K562 (cell line): ENCODE measurements at regions not wholly inside any gene's neighbourhood (a gene's known extent, or its start where the extent isn't known, plus 50 kb on each side); places are given as distances from the start of the nearest gene placed in this dataset.

ENCODE experiments used
- GTF3C2 ChIP-seq: IDR thresholded peaks from 3 replicates; pipeline ENCODE4 v1.6.1; 2011; ENCODE audit warnings: borderline replicate concordance, mild to moderate bottlenecking, moderate library complexity; ENCODE audit not compliant: insufficient read length; ENCODE audit errors: extremely low read depth
- HNRNPK ChIP-seq: fragments of 200-400 bp; formaldehyde crosslinking; IDR thresholded peaks from one replicate; pipeline ENCODE4 v1.6.1; 2018; ENCODE audit warnings: mild to moderate bottlenecking, low read depth, low read length; ENCODE audit not compliant: poor library complexity, severe bottlenecking
- ID3 ChIP-seq, 2 experiments: fragments of 250-450 bp in 1 of 2; fragments of 450-650 bp in 1 of 2; sonication (Bioruptor Pico) in 1 of 2; IDR thresholded peaks; 2 replicates each; pipeline versions ENCODE4 v1.6.1 to v1.8.0; 2016 to 2021; ENCODE audit warnings: mild to moderate bottlenecking in 2 of 2, moderate library complexity in 2 of 2, missing compliant biosample characterization in 1 of 2, missing genetic modification characterization in 1 of 2
- MYNN ChIP-seq, 2 experiments: sonication (generic); formaldehyde crosslinking in 1 of 2; IDR thresholded peaks; 2 replicates each; pipeline versions ENCODE4 v1.5.0 to v1.6.1; 2016 to 2020; ENCODE audit warnings: antibody characterized with exemption in 1 of 2, missing genetic modification reagents in 1 of 2
- NFRKB ChIP-seq: fragments of 450-650 bp; IDR thresholded peaks from 2 replicates; pipeline ENCODE4 v1.6.1; 2016; ENCODE audit warnings: low read depth
- RBM14 ChIP-seq: fragments of 200-400 bp; formaldehyde crosslinking; IDR thresholded peaks from 2 replicates; pipeline ENCODE4 v1.6.1; 2018; ENCODE audit warnings: low read depth, mild to moderate bottlenecking, low read length, moderate library complexity, borderline replicate concordance; ENCODE audit not compliant: insufficient read depth
- SAFB ChIP-seq: fragments of 200-400 bp; formaldehyde crosslinking; IDR thresholded peaks from 2 replicates; pipeline ENCODE4 v1.6.1; 2017; ENCODE audit warnings: low read depth, low read length, borderline replicate concordance
- SAP30 ChIP-seq: fragments of 200-600 bp; sonication (generic); IDR thresholded peaks from 2 replicates; pipeline ENCODE4 v1.6.1; 2012; ENCODE audit warnings: borderline replicate concordance, low read depth, mild to moderate bottlenecking, moderate library complexity, low read length, control low read depth, inconsistent platforms; ENCODE audit not compliant: insufficient read depth, poor library complexity, severe bottlenecking
- SIN3A ChIP-seq, 2 experiments: fragments of 150-350 bp in 1 of 2; IDR thresholded peaks; 2 replicates each; pipeline ENCODE4 v1.6.1; 2011 to 2016; ENCODE audit warnings: borderline replicate concordance in 2 of 2, low read depth in 2 of 2, low read length in 2 of 2, mild to moderate bottlenecking in 2 of 2, moderate library complexity in 2 of 2; ENCODE audit not compliant: control insufficient read depth in 1 of 2
- SMARCB1 ChIP-seq: IDR thresholded peaks from 2 replicates; pipeline ENCODE4 v1.6.1; 2011; ENCODE audit warnings: improper control_type of control experiment, low read depth; ENCODE audit not compliant: insufficient read length
- ZBTB40 ChIP-seq, 2 experiments: fragments of 450-650 bp in 1 of 2; sonication (generic) in 1 of 2; formaldehyde crosslinking in 1 of 2; IDR thresholded peaks; 2 replicates each; pipeline versions ENCODE4 v1.7.1 to v1.9.0; 2016 to 2022; ENCODE audit warnings: inconsistent platforms in 1 of 2, mild to moderate bottlenecking in 1 of 2, missing genetic modification reagents in 1 of 2
- ZNF174 ChIP-seq: fragments of 250-450 bp; sonication (Bioruptor Pico); IDR thresholded peaks from 2 replicates; pipeline ENCODE4 v1.4.0; 2020; ENCODE audit warnings: mild to moderate bottlenecking

- no peak for TF ChIP-seq SAP30
- no peak for TF ChIP-seq RBM14
- TF ChIP-seq GTF3C2, result no peak
- no peak for TF ChIP-seq HNRNPK
- TF ChIP-seq SAFB, result no peak
- TF ChIP-seq ZNF174 (CRISPR knock-in tag), result no peak
- TF ChIP-seq ZBTB40 (IDR thresholded peaks at IDR 0.05), result no peak
- TF ChIP-seq ZBTB40 (CRISPR knock-in tag; IDR thresholded peaks at IDR 0.05), result no peak
- no peak for TF ChIP-seq ID3 (CRISPR knock-in tag; IDR thresholded peaks at IDR 0.05)
- TF ChIP-seq ID3 (tag; IDR thresholded peaks at IDR 0.05), result peak; percentile 92
- no peak for TF ChIP-seq SIN3A (IDR thresholded peaks at IDR 0.05; ENCODE audit: borderline replicate concordance in 2 of 2, control insufficient read depth in 1 of 2, low read depth in 2 of 2, low read length in 2 of 2)
- TF ChIP-seq SMARCB1, result no peak
- peak; percentile 50; the same call in 1 of the 2 replicates for TF ChIP-seq NFRKB
- peak; percentile 67; the same call in 1 of the 2 replicates for TF ChIP-seq MYNN (IDR thresholded peaks at IDR 0.05)
- TF ChIP-seq MYNN (CRISPR knock-in tag; IDR thresholded peaks at IDR 0.05), result no peak
Observed at GRCh38 chr6:15915508-15916178, 213.2 kb upstream of the MYLIP start (continued).
